Chondrocyte (in vitro differentiated cells): ENCODE measurements at regions not wholly inside any gene's neighbourhood (a gene's known extent, or its start where the extent isn't known, plus 50 kb on each side); places are given as distances from the start of the nearest gene placed in this dataset.
"Not testable (repeated sequence)": the region's sequence is repeated elsewhere in the genome, so short reads cannot be mapped to it uniquely, and the experiment has no call there.

ENCODE experiments used
- DNase-seq: peaks from one replicate; pipeline ENCODE4 v3.0.0; 2021; ENCODE audit warnings: mixed read lengths, low spot score
- H3K27ac Mint-ChIP-seq: one replicate; pipeline ENCODE4 v1.8.0; 2021; ENCODE audit warnings: mild to moderate bottlenecking, moderate library complexity, mixed read lengths; ENCODE audit not compliant: unreplicated experiment
- H3K27me3 Mint-ChIP-seq: 2 replicates; pipeline ENCODE4 v1.8.0; 2021; ENCODE audit warnings: low read depth, mixed read lengths
- H3K36me3 Mint-ChIP-seq: 2 replicates; pipeline ENCODE4 v1.8.0; 2021; ENCODE audit warnings: low read depth, mixed read lengths
- H3K4me1 Mint-ChIP-seq: 2 replicates; pipeline ENCODE4 v1.8.0; 2021; ENCODE audit warnings: low read depth, mild to moderate bottlenecking, mixed read lengths
- H3K4me3 Mint-ChIP-seq: one replicate; pipeline ENCODE4 v1.8.0; 2021; ENCODE audit warnings: mild to moderate bottlenecking, moderate library complexity, mixed read lengths; ENCODE audit not compliant: unreplicated experiment
- H3K9me3 Mint-ChIP-seq: 2 replicates; pipeline ENCODE4 v1.8.0; 2021; ENCODE audit warnings: low read depth, mixed read lengths
- TF ChIP-seq, protein P1 (sequence below): fragments of 200-600 bp; sonication (generic); IDR thresholded peaks from 2 replicates; pipeline ENCODE4 v1.5.0; 2021; ENCODE audit warnings: antibody characterized with exemption, mild to moderate bottlenecking, moderate library complexity

DNA sequence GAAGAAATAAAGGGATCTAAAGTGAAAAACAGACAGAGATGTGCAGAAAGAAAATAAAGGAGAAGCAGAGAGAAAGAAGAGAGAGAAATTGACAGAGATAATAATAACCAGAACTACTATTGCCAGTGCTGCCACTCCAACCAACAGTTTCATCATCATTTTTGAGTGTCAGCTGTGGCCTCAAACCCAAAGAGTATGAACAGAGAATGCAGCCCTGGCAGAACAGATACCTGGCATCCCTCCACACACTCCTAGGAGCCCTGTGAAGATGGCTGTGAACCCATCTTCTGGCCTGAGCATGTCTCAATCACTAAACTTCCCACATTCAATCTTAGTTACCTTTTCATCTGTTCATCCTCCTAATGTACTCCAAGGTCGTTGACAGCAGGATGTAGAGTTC, 385.8 kb upstream of the NFIA start:
- Mint-ChIP-seq H3K9me3 (peaks cover 17% of the 10 kb centered on the region), H3K4me3 (no peak overlapping the region), H3K27me3 (no peaks in the 10 kb centered on the region), H3K27ac (no peak overlapping the region), H3K36me3 (peaks cover 3% of the 10 kb centered on the region), H3K4me1 (peaks cover 15% of the 10 kb centered on the region)
- DNase-seq, result no peak
- TF ChIP-seq, protein P1, sequence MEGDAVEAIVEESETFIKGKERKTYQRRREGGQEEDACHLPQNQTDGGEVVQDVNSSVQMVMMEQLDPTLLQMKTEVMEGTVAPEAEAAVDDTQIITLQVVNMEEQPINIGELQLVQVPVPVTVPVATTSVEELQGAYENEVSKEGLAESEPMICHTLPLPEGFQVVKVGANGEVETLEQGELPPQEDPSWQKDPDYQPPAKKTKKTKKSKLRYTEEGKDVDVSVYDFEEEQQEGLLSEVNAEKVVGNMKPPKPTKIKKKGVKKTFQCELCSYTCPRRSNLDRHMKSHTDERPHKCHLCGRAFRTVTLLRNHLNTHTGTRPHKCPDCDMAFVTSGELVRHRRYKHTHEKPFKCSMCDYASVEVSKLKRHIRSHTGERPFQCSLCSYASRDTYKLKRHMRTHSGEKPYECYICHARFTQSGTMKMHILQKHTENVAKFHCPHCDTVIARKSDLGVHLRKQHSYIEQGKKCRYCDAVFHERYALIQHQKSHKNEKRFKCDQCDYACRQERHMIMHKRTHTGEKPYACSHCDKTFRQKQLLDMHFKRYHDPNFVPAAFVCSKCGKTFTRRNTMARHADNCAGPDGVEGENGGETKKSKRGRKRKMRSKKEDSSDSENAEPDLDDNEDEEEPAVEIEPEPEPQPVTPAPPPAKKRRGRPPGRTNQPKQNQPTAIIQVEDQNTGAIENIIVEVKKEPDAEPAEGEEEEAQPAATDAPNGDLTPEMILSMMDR, result no peak

DNA sequence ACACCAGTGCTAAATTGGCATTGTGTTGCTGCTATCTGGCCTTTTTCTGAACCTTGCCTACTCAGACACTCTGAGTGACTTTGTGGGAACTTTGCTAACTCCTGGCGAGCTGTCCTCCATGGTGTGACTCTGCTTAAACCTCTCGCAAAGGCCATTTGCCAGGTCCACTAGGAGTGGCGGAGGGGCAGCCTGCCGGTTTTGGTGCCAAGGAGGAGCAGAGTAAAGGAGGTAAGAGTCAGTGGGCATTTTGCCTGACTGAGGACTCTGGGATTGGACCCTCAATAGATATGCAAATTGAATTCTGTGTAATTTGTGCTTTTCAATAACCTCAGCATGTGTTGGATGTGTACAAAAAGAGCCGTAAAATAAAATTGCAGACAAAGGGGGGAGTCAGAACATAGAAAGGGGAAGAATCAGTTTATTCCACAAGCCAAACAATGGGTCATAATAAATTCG, 386.6 kb upstream of the NFIA start:
- Mint-ChIP-seq H3K27ac (no peak overlapping the region), H3K4me3 (no peak overlapping the region), H3K27me3 (no peaks in the 10 kb centered on the region), H3K36me3 (peaks cover 3% of the 10 kb centered on the region), H3K9me3 (peaks cover 17% of the 10 kb centered on the region), H3K4me1 (peaks cover 15% of the 10 kb centered on the region)
- TF ChIP-seq, protein P1, result no peak
- no peak for DNase-seq

DNA sequence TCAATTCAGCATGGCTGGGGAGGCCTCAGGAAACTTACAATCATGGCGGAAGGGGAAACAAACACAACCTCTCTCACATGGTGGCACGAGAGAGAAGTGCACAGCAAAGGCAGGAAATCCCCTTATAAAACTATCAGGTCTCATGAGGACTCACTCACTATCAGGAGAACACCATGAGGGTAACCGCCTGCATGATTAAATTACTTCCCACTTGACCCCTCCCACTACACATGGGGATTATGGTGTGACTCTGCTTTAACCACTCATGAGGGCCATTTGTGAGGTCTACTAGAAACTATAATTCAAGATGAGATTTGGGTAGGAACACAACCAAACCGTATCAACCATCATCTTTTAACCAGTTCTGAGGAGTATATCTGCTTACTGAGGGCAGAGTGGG, 387.4 kb upstream of the NFIA start:
- TF ChIP-seq, protein P1, result no peak
- Mint-ChIP-seq H3K36me3 (peaks cover 3% of the 10 kb centered on the region), H3K9me3 (peaks cover 17% of the 10 kb centered on the region), H3K4me3 (no peak overlapping the region), H3K4me1 (peaks cover 15% of the 10 kb centered on the region), H3K27ac (no peak overlapping the region), H3K27me3 (no peaks in the 10 kb centered on the region)
- DNase-seq, result no peak

DNA sequence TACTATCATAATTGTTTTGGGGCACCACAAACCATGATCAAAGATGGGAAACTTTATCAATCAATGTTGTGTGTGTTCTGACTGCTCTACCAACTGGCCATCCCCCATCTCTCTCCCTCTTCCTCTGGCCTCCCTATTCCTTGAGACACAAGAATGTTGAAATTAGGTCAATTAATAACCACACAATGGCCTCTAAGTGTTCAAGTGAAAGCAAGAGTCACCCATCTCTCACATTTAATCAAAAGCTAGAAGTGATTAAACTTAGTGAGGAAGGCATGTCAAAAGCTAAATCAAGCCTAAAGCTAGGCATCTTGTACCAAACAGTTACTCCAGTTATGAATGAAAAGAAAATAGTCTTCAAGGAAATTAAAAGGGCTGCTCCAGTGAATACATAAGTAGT, 390.3 kb upstream of the NFIA start:
- peaks cover 13% of the 10 kb centered on the region for H3K36me3 Mint-ChIP-seq
- no peak for DNase-seq
- no peaks in the 10 kb centered on the region for H3K27me3 Mint-ChIP-seq
- H3K4me3 Mint-ChIP-seq, result no peak overlapping the region
- peaks cover 34% of the 10 kb centered on the region for H3K9me3 Mint-ChIP-seq
- H3K27ac Mint-ChIP-seq, result no peak overlapping the region
- H3K4me1 Mint-ChIP-seq, result peaks cover 1% of the 10 kb centered on the region
- TF ChIP-seq, protein P1, result no peak

DNA sequence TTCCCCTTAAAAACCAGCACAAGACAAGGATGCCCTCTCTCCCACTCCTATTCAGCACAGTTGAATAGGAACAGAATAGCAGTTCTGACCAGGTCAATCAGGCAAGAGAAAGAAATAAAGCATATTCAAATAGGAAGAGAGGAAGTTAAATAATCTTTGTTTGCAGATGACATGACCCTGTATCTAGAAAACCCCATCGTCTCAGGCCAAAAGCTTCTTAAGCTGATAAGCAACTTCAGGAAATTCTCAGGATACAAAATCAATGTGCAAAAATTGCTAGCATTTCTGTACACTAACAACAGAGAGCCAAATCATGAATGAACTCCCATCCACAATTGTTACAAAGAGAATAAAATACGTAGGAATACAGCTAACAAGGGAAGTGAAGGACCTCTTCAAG, 394.1 kb upstream of the NFIA start:
- DNase-seq, H3K27ac Mint-ChIP-seq, H3K4me1 Mint-ChIP-seq, H3K4me3 Mint-ChIP-seq, H3K27me3 Mint-ChIP-seq: not testable (repeated sequence)
- H3K36me3 Mint-ChIP-seq, result peaks cover 11% of the 10 kb centered on the region
- H3K9me3 Mint-ChIP-seq, result peaks cover 29% of the 10 kb centered on the region

DNA sequence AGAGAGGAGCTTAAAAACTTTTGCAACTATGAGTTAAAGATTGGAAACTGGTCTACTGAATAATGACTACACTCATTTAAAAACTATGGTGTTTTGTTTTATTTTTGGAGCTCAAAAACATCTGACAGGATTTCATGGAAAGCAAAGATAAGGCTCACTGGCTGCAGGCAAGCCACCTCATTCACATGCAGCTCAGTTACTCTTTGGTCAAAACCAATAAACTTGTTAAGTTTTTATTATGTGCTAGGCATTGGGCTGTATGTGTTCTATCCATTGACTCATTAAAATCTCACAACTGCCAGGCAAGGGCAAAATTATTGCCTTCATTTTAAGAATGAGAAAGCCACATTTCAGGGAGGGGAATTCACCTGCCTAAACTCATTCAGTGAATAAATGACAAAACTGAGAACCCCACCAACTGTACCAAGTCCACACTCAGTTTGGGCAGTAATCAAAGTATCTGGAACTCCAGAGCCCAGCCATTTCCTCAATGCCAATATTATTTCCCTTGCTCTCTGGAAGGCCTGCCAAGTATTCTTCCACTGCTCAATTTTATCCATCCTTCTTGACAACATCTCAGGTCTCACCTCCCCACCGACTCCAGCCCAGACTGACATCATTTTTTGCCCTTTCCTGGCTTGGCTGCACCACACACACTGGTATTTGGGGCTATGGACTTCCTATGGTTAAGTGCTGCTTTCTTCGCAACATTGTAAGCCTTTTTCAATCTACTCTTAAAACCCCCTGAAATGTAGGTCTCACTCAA, 401.1 kb upstream of the NFIA start:
- Mint-ChIP-seq H3K4me1 (no peaks in the 10 kb centered on the region), H3K27ac (no peak overlapping the region), H3K27me3 (no peaks in the 10 kb centered on the region), H3K4me3 (no peak overlapping the region), H3K9me3 (no peaks in the 10 kb centered on the region), H3K36me3 (no peaks in the 10 kb centered on the region)
- TF ChIP-seq, protein P1, result no peak
- no peak for DNase-seq
